Endothelial cell of umbilical vein (primary cell): ENCODE measurements at regions not wholly inside any gene's neighbourhood (a gene's known extent, or its start where the extent isn't known, plus 50 kb on each side); places are given as distances from the start of the nearest gene placed in this dataset.
"Not testable (repeated sequence)": the region's sequence is repeated elsewhere in the genome, so short reads cannot be mapped to it uniquely, and the experiment has no call there.

Experiments
- BruUV-seq: library from RNA; stranded (reverse); fragments of 400-500 nt; replicated peaks from 2 replicates; lab custom pipeline; 2021; lab: Mats Ljungman, UMichigan
- CTCF ChIA-PET: fragments of 300-600, 350-600 bp; sonication (Branson Sonifier 250); formaldehyde crosslinking; loops from one replicate; lab custom pipeline; 2021; ENCODE audit warnings: antibody characterized with exemption, inconsistent platforms; lab: Charles Lee
- POLR2A ChIA-PET: fragments of 300-600, 350-600 bp; sonication (Branson Sonifier 250); formaldehyde crosslinking; loops from one replicate; lab custom pipeline; 2021; ENCODE audit warnings: antibody characterized with exemption, inconsistent platforms; lab: Charles Lee
- DNase-seq: peaks from one replicate; pipeline ENCODE4 v3.0.0-alpha.2; 2011; ENCODE audit warnings: low read depth, low spot score
- FAIRE-seq: peaks from 2 replicates; lab custom pipeline; 2011; peaks lifted over from hg19 to GRCh38; lab: Jason Lieb, UNC
- H2AFZ ChIP-seq: 2 replicates; pipeline ENCODE4 v1.6.0; 2012; ENCODE audit warnings: low read depth, low read length, control low read depth, inconsistent platforms
- H3K27ac ChIP-seq: 2 replicates; pipeline ENCODE4 v1.5.1; 2011; ENCODE audit warnings: low read depth, mild to moderate bottlenecking, control low read depth, low read length, moderate library complexity; ENCODE audit not compliant: insufficient read depth
- H3K27me3 ChIP-seq, 2 experiments: 2 replicates each; pipeline versions ENCODE4 v1.6.0 to v1.6.1; 2011; ENCODE audit warnings: low read length in 2 of 2, mixed read lengths in 1 of 2; ENCODE audit not compliant: control insufficient read depth in 2 of 2, insufficient read depth in 2 of 2
- H3K36me3 ChIP-seq, 2 experiments: 2 replicates in 1 of 2; 3 replicates in 1 of 2; pipeline ENCODE4 v1.5.1; 2011; ENCODE audit warnings: low read length in 2 of 2, mild to moderate bottlenecking in 1 of 2, moderate library complexity in 1 of 2; ENCODE audit not compliant: control insufficient read depth in 2 of 2, insufficient read depth in 2 of 2; ENCODE audit errors: extremely low read depth in 1 of 2
- H3K4me1 ChIP-seq: 3 replicates; pipeline ENCODE4 v1.5.1; 2011; ENCODE audit warnings: mild to moderate bottlenecking, low read length; ENCODE audit not compliant: control insufficient read depth, insufficient read depth; ENCODE audit errors: extremely low read depth
- H3K4me2 ChIP-seq: 2 replicates; pipeline ENCODE4 v1.6.1; 2011; ENCODE audit warnings: low read length, control low read depth, mixed read lengths; ENCODE audit not compliant: insufficient read depth
- H3K4me3 ChIP-seq, 3 experiments: fragments of 200-600 bp in 1 of 3; sonication (generic), shearing (Covaris generic) in 1 of 3; replicated peaks in 1 of 3; 2 replicates each; pipeline ENCODE4 v1.5.1; 2011 to 2016; ENCODE audit warnings: control low read depth in 3 of 3, low read length in 3 of 3, mild to moderate bottlenecking in 2 of 3, inconsistent platforms in 1 of 3, low read depth in 1 of 3, moderate library complexity in 1 of 3; ENCODE audit not compliant: insufficient read depth in 1 of 3
- H3K79me2 ChIP-seq: 2 replicates; pipeline ENCODE4 v1.6.0; 2012; ENCODE audit warnings: low read length, inconsistent platforms; ENCODE audit not compliant: control insufficient read depth, insufficient read depth
- H3K9ac ChIP-seq: replicated peaks from 2 replicates; pipeline ENCODE3; 2011; ENCODE audit warnings: low read length, control low read depth; ENCODE audit not compliant: insufficient read depth; ENCODE audit errors: extremely low read depth
- H3K9me1 ChIP-seq: replicated peaks from 3 replicates; pipeline ENCODE4 v1.6.0; 2011; ENCODE audit warnings: mild to moderate bottlenecking, low read length; ENCODE audit not compliant: control insufficient read depth, insufficient read depth; ENCODE audit errors: extremely low read depth
- H3K9me3 ChIP-seq: replicated peaks from 2 replicates; pipeline ENCODE4 v1.5.1; 2012; ENCODE audit warnings: low read length, inconsistent platforms; ENCODE audit not compliant: control insufficient read depth, insufficient read depth
- H4K20me1 ChIP-seq: replicated peaks from 2 replicates; pipeline ENCODE3; 2011; ENCODE audit warnings: mild to moderate bottlenecking, low read length; ENCODE audit not compliant: control insufficient read depth, insufficient read depth; ENCODE audit errors: extremely low read depth
- EZH2 ChIP-seq: IDR thresholded peaks from 2 replicates; pipeline ENCODE4 v1.6.1; 2012; ENCODE audit warnings: borderline replicate concordance, low read depth, mild to moderate bottlenecking, moderate library complexity, low read length, inconsistent platforms; ENCODE audit not compliant: severe bottlenecking
- FOS ChIP-seq: IDR thresholded peaks from 2 replicates; pipeline ENCODE4 v1.6.1; 2011; ENCODE audit warnings: mild to moderate bottlenecking, low read length, moderate library complexity, borderline replicate concordance; ENCODE audit not compliant: insufficient read depth
- GATA2 ChIP-seq: IDR thresholded peaks from 2 replicates; pipeline ENCODE4 v1.7.0; 2011; ENCODE audit warnings: low read depth, mild to moderate bottlenecking, moderate library complexity, mixed read lengths, low read length; ENCODE audit not compliant: insufficient read length, insufficient read depth
- JUN ChIP-seq: IDR thresholded peaks from 2 replicates; pipeline ENCODE4 v1.6.1; 2011; ENCODE audit warnings: borderline replicate concordance, low read depth; ENCODE audit not compliant: insufficient read length, insufficient read depth
- POLR2A ChIP-seq: IDR thresholded peaks from 2 replicates; pipeline ENCODE4 v1.6.1; 2012; ENCODE audit warnings: low read depth, mild to moderate bottlenecking, control low read depth, low read length
- POLR2AphosphoS5 ChIP-seq: IDR thresholded peaks from 2 replicates; pipeline ENCODE4 v1.6.1; 2012; ENCODE audit warnings: low read depth, mild to moderate bottlenecking, control low read depth, low read length, moderate library complexity; ENCODE audit not compliant: insufficient read depth
- dilution Hi-C: fragments of 300-500 bp; cut with MboI; formaldehyde crosslinking; loops from one replicate; pipeline ENCODE4 v1.15.0; 2019; ENCODE audit warnings: low sequenced_read_pairs; ENCODE audit not compliant: extremely low pct_ligation_motif_present
- intact Hi-C: fragments of 100-400 bp; cut with micrococcal nuclease; formaldehyde crosslinking; loops from one replicate; pipeline ENCODE4 v1.10.0; 2022
- TF ChIP-seq, protein P1 (sequence below), 2 donors: IDR thresholded peaks; 1 replicate in 1 of 2; 2 replicates in 1 of 2; pipeline ENCODE4 v1.5.1; 2011; ENCODE audit warnings: low read length in 2 of 2, mild to moderate bottlenecking in 2 of 2, moderate library complexity in 2 of 2, control low read depth in 1 of 2, inconsistent platforms in 1 of 2, low read depth in 1 of 2; ENCODE audit not compliant: insufficient read depth in 1 of 2; ENCODE audit errors: extremely low read depth in 1 of 2

DNA sequence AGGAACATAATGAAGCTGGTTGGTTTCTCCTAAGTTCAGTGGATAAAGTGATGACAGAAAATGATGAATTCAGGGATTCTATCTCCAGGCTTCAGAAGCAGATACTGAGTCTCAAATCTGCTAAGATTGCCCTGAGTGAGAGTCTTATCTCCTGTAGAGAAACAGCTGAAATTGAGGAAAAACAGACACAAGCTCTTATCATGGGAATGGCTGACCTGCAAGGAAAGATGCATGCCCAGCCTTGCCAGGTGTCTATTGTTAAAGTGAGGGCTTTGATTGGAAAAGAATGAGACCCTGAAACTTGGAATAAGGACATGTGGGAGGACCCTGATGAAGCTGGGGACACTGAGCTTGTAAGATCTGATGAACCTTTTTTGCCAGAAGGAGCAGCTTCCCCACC is 100.3 kb downstream of the DNAJB9 start:
- Histone ChIP-seq H2AFZ (no peak overlapping the region), H4K20me1 (no peaks in the 10 kb centered on the region), H3K9ac (no peak overlapping the region), H3K4me2 (no peak overlapping the region), H3K27ac (no peak overlapping the region), H3K27me3 (peaks cover 0 to 16% of the 10 kb centered on the region in 2 experiments), H3K79me2 (no peaks in the 10 kb centered on the region), H3K9me1 (no peaks in the 10 kb centered on the region), H3K9me3 (no peaks in the 10 kb centered on the region), H3K4me3 (no peak overlapping the region), H3K36me3 (no peaks in the 10 kb centered on the region), H3K4me1 (no peaks in the 10 kb centered on the region)
- dilution Hi-C loops: no loop called here
- BruUV-seq: no TSS peak
- intact Hi-C loops: no loop called here
- DNase-seq (no peak), FAIRE-seq (no peak)
- TF ChIP-seq FOS (no peak), GATA2 (no peak), POLR2AphosphoS5 (no peak), JUN (no peak), EZH2 (no peak), POLR2A (no peak)
- TF ChIP-seq, protein P1, sequence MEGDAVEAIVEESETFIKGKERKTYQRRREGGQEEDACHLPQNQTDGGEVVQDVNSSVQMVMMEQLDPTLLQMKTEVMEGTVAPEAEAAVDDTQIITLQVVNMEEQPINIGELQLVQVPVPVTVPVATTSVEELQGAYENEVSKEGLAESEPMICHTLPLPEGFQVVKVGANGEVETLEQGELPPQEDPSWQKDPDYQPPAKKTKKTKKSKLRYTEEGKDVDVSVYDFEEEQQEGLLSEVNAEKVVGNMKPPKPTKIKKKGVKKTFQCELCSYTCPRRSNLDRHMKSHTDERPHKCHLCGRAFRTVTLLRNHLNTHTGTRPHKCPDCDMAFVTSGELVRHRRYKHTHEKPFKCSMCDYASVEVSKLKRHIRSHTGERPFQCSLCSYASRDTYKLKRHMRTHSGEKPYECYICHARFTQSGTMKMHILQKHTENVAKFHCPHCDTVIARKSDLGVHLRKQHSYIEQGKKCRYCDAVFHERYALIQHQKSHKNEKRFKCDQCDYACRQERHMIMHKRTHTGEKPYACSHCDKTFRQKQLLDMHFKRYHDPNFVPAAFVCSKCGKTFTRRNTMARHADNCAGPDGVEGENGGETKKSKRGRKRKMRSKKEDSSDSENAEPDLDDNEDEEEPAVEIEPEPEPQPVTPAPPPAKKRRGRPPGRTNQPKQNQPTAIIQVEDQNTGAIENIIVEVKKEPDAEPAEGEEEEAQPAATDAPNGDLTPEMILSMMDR (IDR thresholded peaks at IDR 0.05; ENCODE audit: extremely low read depth in 1 of 2, insufficient read depth in 1 of 2, low read depth in 1 of 2, low read length in 2 of 2): no peak
- ChIA-PET CTCF (no interaction called here), POLR2A (no interaction called here)

DNA sequence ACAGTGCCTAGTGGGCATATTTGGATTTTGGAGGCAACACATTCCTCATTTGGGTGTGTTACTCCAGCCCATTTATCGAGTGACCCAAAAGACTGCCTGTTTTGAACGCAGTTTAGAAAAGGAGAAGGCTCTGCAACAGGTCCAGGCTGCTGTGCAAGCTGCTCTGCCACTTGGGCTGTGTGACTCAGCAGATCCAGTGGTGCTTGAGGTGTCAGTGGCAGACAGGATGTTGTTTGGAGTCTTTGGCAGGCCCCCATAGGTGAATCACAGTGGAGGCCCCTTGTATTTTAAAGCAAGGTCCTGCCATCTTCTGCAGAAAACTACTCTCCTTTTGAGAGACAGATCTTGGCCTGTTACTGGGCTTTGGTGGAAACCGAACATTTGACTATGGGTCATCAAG is 104.0 kb downstream of the DNAJB9 start:
- CTCF ChIA-PET, FAIRE-seq, H3K27me3 ChIP-seq, DNase-seq, H3K9me1 ChIP-seq, H3K9me3 ChIP-seq, H4K20me1 ChIP-seq, H3K4me2 ChIP-seq, BruUV-seq, H2AFZ ChIP-seq, dilution Hi-C loops, H3K4me3 ChIP-seq, H3K79me2 ChIP-seq, H3K9ac ChIP-seq, intact Hi-C loops, H3K4me1 ChIP-seq, H3K27ac ChIP-seq, H3K36me3 ChIP-seq, POLR2A ChIA-PET: not testable (repeated sequence)
